WTC11 (cell line): ENCODE measurements at regions not wholly inside any gene's neighbourhood (a gene's known extent, or its start where the extent isn't known, plus 50 kb on each side); places are given as distances from the start of the nearest gene placed in this dataset.

Experiments
- ATAC-seq: fragments of 200-7000 bp; cut with Tn5 transposase; 2 replicates; pipeline ENCODE4 v1.10.0; 2021; ENCODE audit warnings: mild to moderate bottlenecking, moderate library complexity
- CTCF ChIA-PET: fragments of 300-600 bp; sonication (Branson Sonifier 250); formaldehyde crosslinking; loops from one replicate; lab custom pipeline; 2021; ENCODE audit warnings: antibody characterized with exemption; lab: Charles Lee
- POLR2A ChIA-PET: fragments of 350-600 bp; sonication (Branson Sonifier 250); formaldehyde crosslinking; loops from one replicate; lab custom pipeline; 2021; ENCODE audit warnings: antibody characterized with exemption; lab: Charles Lee
- DNase-seq: peaks from one replicate; pipeline ENCODE4 v3.0.0; 2021; ENCODE audit warnings: low spot score
- H3K27ac Mint-ChIP-seq: 2 replicates; pipeline ENCODE4 v1.8.0; 2021; ENCODE audit warnings: mixed read lengths
- H3K27me3 Mint-ChIP-seq: 2 replicates; pipeline ENCODE4 v1.8.0; 2021; ENCODE audit warnings: low read depth, mild to moderate bottlenecking, moderate library complexity, mixed read lengths
- H3K36me3 Mint-ChIP-seq: 2 replicates; pipeline ENCODE4 v1.8.0; 2021; ENCODE audit warnings: mixed read lengths
- H3K4me1 Mint-ChIP-seq: 2 replicates; pipeline ENCODE4 v1.8.0; 2022; ENCODE audit warnings: mixed read lengths
- H3K4me3 Mint-ChIP-seq: 2 replicates; pipeline ENCODE4 v1.8.0; 2021; ENCODE audit warnings: mild to moderate bottlenecking, moderate library complexity, mixed read lengths
- H3K9me3 Mint-ChIP-seq: 2 replicates; pipeline ENCODE4 v1.8.0; 2021; ENCODE audit warnings: mixed read lengths
- ATF3 ChIP-seq: sonication (generic); formaldehyde crosslinking; conservative IDR thresholded peaks from 2 replicates; pipeline ENCODE4 v1.8.1; 2022; ENCODE audit warnings: mild to moderate bottlenecking, missing genetic modification reagents
- FOXJ3 ChIP-seq: sonication (generic); formaldehyde crosslinking; IDR thresholded peaks from 2 replicates; pipeline ENCODE4 v1.9.0; 2021; ENCODE audit warnings: missing genetic modification reagents, mild to moderate bottlenecking, borderline replicate concordance
- GRHL2 ChIP-seq: fragments of 250-450 bp; sonication (Bioruptor Pico); IDR thresholded peaks from 2 replicates; pipeline ENCODE4 v1.8.0; 2022; ENCODE audit warnings: mild to moderate bottlenecking, moderate library complexity; ENCODE audit not compliant: insufficient replicate concordance, severe bottlenecking
- GTF2I ChIP-seq: fragments of 250-450 bp; sonication (Bioruptor Pico); conservative IDR thresholded peaks from 2 replicates; pipeline ENCODE4 v1.4.0; 2021; ENCODE audit warnings: mild to moderate bottlenecking
- HMGA2 ChIP-seq: fragments of 250-450 bp; sonication (Bioruptor Pico); IDR thresholded peaks from 2 replicates; pipeline ENCODE4 v1.4.0; 2021; ENCODE audit warnings: mild to moderate bottlenecking, moderate library complexity
- MXD4 ChIP-seq: fragments of 250-450 bp; sonication (Bioruptor Pico); IDR thresholded peaks from 2 replicates; pipeline ENCODE4 v1.8.0; 2021; ENCODE audit warnings: mild to moderate bottlenecking, moderate library complexity, borderline replicate concordance
- RORB ChIP-seq: fragments of 250-450 bp; sonication (Bioruptor Pico); IDR thresholded peaks from 2 replicates; pipeline ENCODE4 v1.9.0; 2021; ENCODE audit warnings: mild to moderate bottlenecking
- SMAD3 ChIP-seq: sonication (generic); formaldehyde crosslinking; IDR thresholded peaks from 2 replicates; pipeline ENCODE4 v1.8.0; 2022; ENCODE audit warnings: missing genetic modification reagents, mild to moderate bottlenecking, borderline replicate concordance
- SOX15 ChIP-seq: fragments of 250-450 bp; sonication (Bioruptor Pico); IDR thresholded peaks from 2 replicates; pipeline ENCODE4 v1.9.0; 2021; ENCODE audit warnings: mild to moderate bottlenecking
- TCF7 ChIP-seq: sonication (generic); formaldehyde crosslinking; IDR thresholded peaks from 2 replicates; pipeline ENCODE4 v1.8.0; 2022; ENCODE audit warnings: mild to moderate bottlenecking, low read depth, missing genetic modification reagents, moderate library complexity
- TEAD1 ChIP-seq: sonication (generic); formaldehyde crosslinking; IDR thresholded peaks from 2 replicates; pipeline ENCODE4 v1.8.0; 2022; ENCODE audit warnings: mild to moderate bottlenecking, missing genetic modification reagents
- TEAD4 ChIP-seq: sonication (generic); formaldehyde crosslinking; IDR thresholded peaks from 2 replicates; pipeline ENCODE4 v1.8.0; 2022; ENCODE audit warnings: mild to moderate bottlenecking, missing genetic modification reagents
- ZNF138 ChIP-seq: sonication (generic); formaldehyde crosslinking; conservative IDR thresholded peaks from 2 replicates; pipeline ENCODE4 v1.8.1; 2022; ENCODE audit warnings: mild to moderate bottlenecking, moderate library complexity, missing genetic modification reagents
- ZNF263 ChIP-seq: sonication (generic); formaldehyde crosslinking; IDR thresholded peaks from 2 replicates; pipeline ENCODE4 v1.8.1; 2022; ENCODE audit warnings: low read depth, mild to moderate bottlenecking, moderate library complexity, missing genetic modification reagents
- ZNF423 ChIP-seq: fragments of 250-450 bp; sonication (Bioruptor Pico); IDR thresholded peaks from 2 replicates; pipeline ENCODE4 v2.1.2; 2022; ENCODE audit warnings: mild to moderate bottlenecking, moderate library complexity
- ZNF671 ChIP-seq: fragments of 250-450 bp; sonication (Bioruptor Pico); IDR thresholded peaks from 2 replicates; pipeline ENCODE4 v1.8.0; 2021; ENCODE audit warnings: mild to moderate bottlenecking
- TF ChIP-seq, protein P1 (sequence below): fragments of 250-450 bp; sonication (Bioruptor Pico); IDR thresholded peaks from 2 replicates; pipeline ENCODE4 v1.9.0; 2021; ENCODE audit warnings: mild to moderate bottlenecking
- TF ChIP-seq, protein P2 (sequence below): sonication (generic); formaldehyde crosslinking; IDR thresholded peaks from 2 replicates; pipeline ENCODE4 v1.8.0; 2022; ENCODE audit warnings: mild to moderate bottlenecking, missing genetic modification reagents
- TF ChIP-seq, protein P3 (sequence below): fragments of 250-450 bp; sonication (Bioruptor Pico); IDR thresholded peaks from 2 replicates; pipeline ENCODE4 v1.8.0; 2021; ENCODE audit warnings: mild to moderate bottlenecking

GRCh38 chr7:156157409-156158012, 345.2 kb upstream of the SHH start (continued):
- TF ChIP-seq, protein P1, sequence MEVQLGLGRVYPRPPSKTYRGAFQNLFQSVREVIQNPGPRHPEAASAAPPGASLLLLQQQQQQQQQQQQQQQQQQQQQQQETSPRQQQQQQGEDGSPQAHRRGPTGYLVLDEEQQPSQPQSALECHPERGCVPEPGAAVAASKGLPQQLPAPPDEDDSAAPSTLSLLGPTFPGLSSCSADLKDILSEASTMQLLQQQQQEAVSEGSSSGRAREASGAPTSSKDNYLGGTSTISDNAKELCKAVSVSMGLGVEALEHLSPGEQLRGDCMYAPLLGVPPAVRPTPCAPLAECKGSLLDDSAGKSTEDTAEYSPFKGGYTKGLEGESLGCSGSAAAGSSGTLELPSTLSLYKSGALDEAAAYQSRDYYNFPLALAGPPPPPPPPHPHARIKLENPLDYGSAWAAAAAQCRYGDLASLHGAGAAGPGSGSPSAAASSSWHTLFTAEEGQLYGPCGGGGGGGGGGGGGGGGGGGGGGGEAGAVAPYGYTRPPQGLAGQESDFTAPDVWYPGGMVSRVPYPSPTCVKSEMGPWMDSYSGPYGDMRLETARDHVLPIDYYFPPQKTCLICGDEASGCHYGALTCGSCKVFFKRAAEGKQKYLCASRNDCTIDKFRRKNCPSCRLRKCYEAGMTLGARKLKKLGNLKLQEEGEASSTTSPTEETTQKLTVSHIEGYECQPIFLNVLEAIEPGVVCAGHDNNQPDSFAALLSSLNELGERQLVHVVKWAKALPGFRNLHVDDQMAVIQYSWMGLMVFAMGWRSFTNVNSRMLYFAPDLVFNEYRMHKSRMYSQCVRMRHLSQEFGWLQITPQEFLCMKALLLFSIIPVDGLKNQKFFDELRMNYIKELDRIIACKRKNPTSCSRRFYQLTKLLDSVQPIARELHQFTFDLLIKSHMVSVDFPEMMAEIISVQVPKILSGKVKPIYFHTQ (CRISPR knock-in tag), result no peak
- TF ChIP-seq, protein P2, sequence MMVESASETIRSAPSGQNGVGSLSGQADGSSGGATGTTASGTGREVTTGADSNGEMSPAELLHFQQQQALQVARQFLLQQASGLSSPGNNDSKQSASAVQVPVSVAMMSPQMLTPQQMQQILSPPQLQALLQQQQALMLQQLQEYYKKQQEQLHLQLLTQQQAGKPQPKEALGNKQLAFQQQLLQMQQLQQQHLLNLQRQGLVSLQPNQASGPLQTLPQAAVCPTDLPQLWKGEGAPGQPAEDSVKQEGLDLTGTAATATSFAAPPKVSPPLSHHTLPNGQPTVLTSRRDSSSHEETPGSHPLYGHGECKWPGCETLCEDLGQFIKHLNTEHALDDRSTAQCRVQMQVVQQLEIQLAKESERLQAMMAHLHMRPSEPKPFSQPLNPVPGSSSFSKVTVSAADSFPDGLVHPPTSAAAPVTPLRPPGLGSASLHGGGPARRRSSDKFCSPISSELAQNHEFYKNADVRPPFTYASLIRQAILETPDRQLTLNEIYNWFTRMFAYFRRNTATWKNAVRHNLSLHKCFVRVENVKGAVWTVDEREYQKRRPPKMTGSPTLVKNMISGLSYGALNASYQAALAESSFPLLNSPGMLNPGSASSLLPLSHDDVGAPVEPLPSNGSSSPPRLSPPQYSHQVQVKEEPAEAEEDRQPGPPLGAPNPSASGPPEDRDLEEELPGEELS (CRISPR knock-in tag), result no peak
- no peak for TF ChIP-seq ZNF671 (CRISPR knock-in tag)

GRCh38 chr7:156156734-156157408, 344.6 kb upstream of the SHH start:
- ChIA-PET CTCF (interaction anchor here (0.9 to 1.0 kb wide), 3 partner anchors 25 to 729 kb away, joined by 3 to 4 read pairs (median 4); no protein-coding TSS in a partner anchor), POLR2A (no interaction called here)
- Mint-ChIP-seq H3K27ac (no peak overlapping the region), H3K4me1 (peaks cover 3% of the 10 kb centered on the region), H3K36me3 (peaks cover 40% of the 10 kb centered on the region), H3K4me3 (no peak overlapping the region), H3K9me3 (peaks cover 49% of the 10 kb centered on the region), H3K27me3 (no peaks in the 10 kb centered on the region; the same call in 1 of the 2 replicates)
- ATAC-seq, result peak; percentile 67
- TF ChIP-seq ZNF263 (CRISPR knock-in tag), result no peak
- peak; percentile 47 for DNase-seq

GRCh38 chr7:156155988-156156733, 343.9 kb upstream of the SHH start:
- CTCF ChIA-PET, result interaction anchor here (0.9 to 1.0 kb wide), 3 partner anchors 26 to 728 kb away, joined by 3 to 4 read pairs (median 4); no protein-coding TSS in a partner anchor
- Mint-ChIP-seq H3K27me3 (no peaks in the 10 kb centered on the region; the same call in none of the 2 replicates), H3K4me1 (peaks cover 7% of the 10 kb centered on the region), H3K9me3 (peaks cover 56% of the 10 kb centered on the region), H3K27ac (no peak overlapping the region)
- DNase-seq, result no peak
- TF ChIP-seq SOX15 (CRISPR knock-in tag) (no peak), GTF2I (CRISPR knock-in tag) (no peak), SMAD3 (CRISPR knock-in tag) (no peak), HMGA2 (CRISPR knock-in tag) (no peak), FOXJ3 (CRISPR knock-in tag) (no peak), TEAD4 (CRISPR knock-in tag) (no peak), MXD4 (no peak), ZNF138 (no peak), TCF7 (CRISPR knock-in tag) (no peak), ZNF423 (CRISPR knock-in tag) (no peak), GRHL2 (CRISPR knock-in tag) (no peak), TEAD1 (CRISPR knock-in tag) (no peak), ATF3 (CRISPR knock-in tag) (no peak), ZNF263 (CRISPR knock-in tag) (no peak), RORB (CRISPR knock-in tag) (no peak)
- TF ChIP-seq, protein P3, sequence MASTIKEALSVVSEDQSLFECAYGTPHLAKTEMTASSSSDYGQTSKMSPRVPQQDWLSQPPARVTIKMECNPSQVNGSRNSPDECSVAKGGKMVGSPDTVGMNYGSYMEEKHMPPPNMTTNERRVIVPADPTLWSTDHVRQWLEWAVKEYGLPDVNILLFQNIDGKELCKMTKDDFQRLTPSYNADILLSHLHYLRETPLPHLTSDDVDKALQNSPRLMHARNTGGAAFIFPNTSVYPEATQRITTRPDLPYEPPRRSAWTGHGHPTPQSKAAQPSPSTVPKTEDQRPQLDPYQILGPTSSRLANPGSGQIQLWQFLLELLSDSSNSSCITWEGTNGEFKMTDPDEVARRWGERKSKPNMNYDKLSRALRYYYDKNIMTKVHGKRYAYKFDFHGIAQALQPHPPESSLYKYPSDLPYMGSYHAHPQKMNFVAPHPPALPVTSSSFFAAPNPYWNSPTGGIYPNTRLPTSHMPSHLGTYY, result no peak
- TF ChIP-seq, all 79 proteins: peak for 0
- ATAC-seq, result no peak
- POLR2A ChIA-PET, result no interaction called here
- peaks cover 46% of the 10 kb centered on the region for H3K36me3 Mint-ChIP-seq
- H3K4me3 Mint-ChIP-seq, result no peak overlapping the region
